ENCODE measurements at regions not wholly inside any gene's neighbourhood (a gene's known extent, or its start where the extent isn't known, plus 50 kb on each side); places are given as distances from the start of the nearest gene placed in this dataset.

- H3K4me3 ChIP-seq = no peak overlapping the region
- intact Hi-C loops (cut with DNase I; ENCODE audit: low total_unique reads) = no loop called here
- TF ChIP-seq POLR2A (IDR thresholded peaks at IDR 0.05) (no peak), CTCF (IDR thresholded peaks at IDR 0.05) (no peak)
- H3K36me3 ChIP-seq = no peaks in the 10 kb centered on the region
- no peak overlapping the region for H3K27ac ChIP-seq
- H3K4me1 ChIP-seq = no peaks in the 10 kb centered on the region
- no peak for DNase-seq
- no peaks in the 10 kb centered on the region for H3K9me3 ChIP-seq
- H3K27me3 ChIP-seq = no peaks in the 10 kb centered on the region
Observed at GRCh38 chr10:131011936-131012640, 299.4 kb downstream of the TCERG1L start.

GRCh38 chr10:131012641-131012985 lies 298.9 kb downstream of the TCERG1L start:
- TF ChIP-seq POLR2A (IDR thresholded peaks at IDR 0.05) = no peak
- TF ChIP-seq CTCF (IDR thresholded peaks at IDR 0.05) = no peak
- no peaks in the 10 kb centered on the region for H3K4me1 ChIP-seq
- H3K36me3 ChIP-seq = no peaks in the 10 kb centered on the region
- intact Hi-C loops (cut with DNase I; ENCODE audit: low total_unique reads) = no loop called here
- H3K27me3 ChIP-seq = no peaks in the 10 kb centered on the region
- no peak overlapping the region for H3K27ac ChIP-seq
- H3K9me3 ChIP-seq = no peaks in the 10 kb centered on the region
- no peak for DNase-seq
- H3K4me3 ChIP-seq = no peak overlapping the region

GRCh38 chr10:131013281-131013912 lies 298.1 kb downstream of the TCERG1L start:
- TF ChIP-seq CTCF (IDR thresholded peaks at IDR 0.05) = no peak
- no peak for TF ChIP-seq POLR2A (IDR thresholded peaks at IDR 0.05)
- intact Hi-C loops (cut with DNase I; ENCODE audit: low total_unique reads) = no loop called here
- H3K9me3 ChIP-seq = no peaks in the 10 kb centered on the region
- H3K4me1 ChIP-seq = no peaks in the 10 kb centered on the region
- H3K36me3 ChIP-seq = no peaks in the 10 kb centered on the region
- no peak for DNase-seq
- H3K27me3 ChIP-seq = no peaks in the 10 kb centered on the region
- H3K27ac ChIP-seq = no peak overlapping the region
- H3K4me3 ChIP-seq = no peak overlapping the region

GRCh38 chr10:131014271-131014670 lies 297.2 kb downstream of the TCERG1L start:
- no peaks in the 10 kb centered on the region for H3K36me3 ChIP-seq
- intact Hi-C loops (cut with DNase I; ENCODE audit: low total_unique reads) = no loop called here

More at GRCh38 chr10:131014271-131014670, 297.2 kb downstream of the TCERG1L start:
- no peak for DNase-seq
- TF ChIP-seq CTCF (IDR thresholded peaks at IDR 0.05) = no peak
- no peak for TF ChIP-seq POLR2A (IDR thresholded peaks at IDR 0.05)
- Histone ChIP-seq H3K4me1 (no peaks in the 10 kb centered on the region), H3K27me3 (no peaks in the 10 kb centered on the region), H3K27ac (no peak overlapping the region), H3K4me3 (no peak overlapping the region), H3K9me3 (no peaks in the 10 kb centered on the region)
